Esophagus muscularis mucosa (tissue), 3 donors: ENCODE measurements at regions not wholly inside any gene's neighbourhood (a gene's known extent, or its start where the extent isn't known, plus 50 kb on each side); places are given as distances from the start of the nearest gene placed in this dataset.
"Not testable (repeated sequence)": the region's sequence is repeated elsewhere in the genome, so short reads cannot be mapped to it uniquely, and the experiment has no call there.

Experiments used
- CTCF ChIP-seq, 3 experiments: fragments of 200-600 bp in 2 of 3; fragments of 450-650 bp in 1 of 3; sonication (generic) in 2 of 3; IDR thresholded peaks; one replicate each; pipeline ENCODE4 v1.5.1; 2017 to 2019; ENCODE audit warnings: antibody characterized with exemption in 3 of 3, mild to moderate bottlenecking in 2 of 3, moderate library complexity in 1 of 3
- POLR2A ChIP-seq: fragments of 450-650 bp; IDR thresholded peaks from one replicate; pipeline ENCODE4 v1.6.1; 2017; ENCODE audit warnings: antibody characterized with exemption, moderate library complexity, mild to moderate bottlenecking, low read depth

DNA sequence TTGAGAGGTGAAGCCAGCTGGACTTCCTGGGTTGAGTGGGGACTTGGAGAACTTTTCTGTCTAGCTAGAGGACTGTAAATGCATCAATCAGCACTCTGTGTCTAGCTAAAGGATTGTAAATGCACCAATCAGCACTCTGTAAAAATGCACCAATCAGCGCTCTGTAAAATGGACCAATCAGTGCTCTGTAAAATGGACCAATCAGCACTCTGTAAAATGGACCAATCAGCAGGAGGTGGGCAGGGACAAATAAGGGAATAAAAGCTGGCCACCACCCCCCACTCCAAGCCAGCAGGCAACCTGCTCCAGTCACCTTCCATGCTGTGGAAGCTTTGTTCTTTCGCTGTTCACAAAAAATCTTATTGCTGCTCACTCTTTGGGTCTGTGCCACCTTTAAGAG lies 390.4 kb downstream of the RPS24 start:
- TF ChIP-seq CTCF (IDR thresholded peaks at IDR 0.05); POLR2A: not testable (repeated sequence)
